Tibial nerve (tissue), 4 donors: ENCODE measurements at regions not wholly inside any gene's neighbourhood (a gene's known extent, or its start where the extent isn't known, plus 50 kb on each side); places are given as distances from the start of the nearest gene placed in this dataset.

Experiments
- EP300 ChIP-seq, 2 donors: sonication (generic); formaldehyde crosslinking; IDR thresholded peaks; one replicate each; pipeline ENCODE4 v1.6.1; 2017; ENCODE audit warnings: antibody characterized with exemption in 2 of 2, mild to moderate bottlenecking in 1 of 2
- TF ChIP-seq, protein P1 (sequence below), 5 experiments: fragments of 200-600 bp in 3 of 5; fragments of 450-650 bp in 2 of 5; sonication (generic) in 3 of 5; IDR thresholded peaks; one replicate each; pipeline ENCODE4 v1.5.1; 2016 to 2019; ENCODE audit warnings: antibody characterized with exemption in 5 of 5, mild to moderate bottlenecking in 3 of 5, moderate library complexity in 2 of 5

DNA sequence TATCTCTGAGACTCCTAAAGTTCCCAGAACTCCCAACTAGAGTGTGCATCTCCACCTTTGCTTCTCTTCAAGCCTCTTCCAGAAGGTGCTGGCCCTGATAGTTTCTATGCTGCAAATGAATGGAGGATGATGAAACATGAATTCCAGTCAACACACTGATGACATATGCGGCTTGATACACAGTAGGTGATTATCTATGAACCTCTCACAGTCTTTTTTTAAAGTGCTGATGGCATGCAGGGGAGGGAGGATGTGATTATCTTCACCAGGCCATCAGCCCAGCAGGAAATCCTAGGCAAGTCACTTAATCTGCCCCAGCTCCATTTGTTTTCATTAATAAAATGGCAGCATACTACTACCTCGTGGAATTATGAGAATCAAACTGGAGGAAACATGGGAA is 548.5 kb downstream of the SOX6 start:
- TF ChIP-seq, protein P1, sequence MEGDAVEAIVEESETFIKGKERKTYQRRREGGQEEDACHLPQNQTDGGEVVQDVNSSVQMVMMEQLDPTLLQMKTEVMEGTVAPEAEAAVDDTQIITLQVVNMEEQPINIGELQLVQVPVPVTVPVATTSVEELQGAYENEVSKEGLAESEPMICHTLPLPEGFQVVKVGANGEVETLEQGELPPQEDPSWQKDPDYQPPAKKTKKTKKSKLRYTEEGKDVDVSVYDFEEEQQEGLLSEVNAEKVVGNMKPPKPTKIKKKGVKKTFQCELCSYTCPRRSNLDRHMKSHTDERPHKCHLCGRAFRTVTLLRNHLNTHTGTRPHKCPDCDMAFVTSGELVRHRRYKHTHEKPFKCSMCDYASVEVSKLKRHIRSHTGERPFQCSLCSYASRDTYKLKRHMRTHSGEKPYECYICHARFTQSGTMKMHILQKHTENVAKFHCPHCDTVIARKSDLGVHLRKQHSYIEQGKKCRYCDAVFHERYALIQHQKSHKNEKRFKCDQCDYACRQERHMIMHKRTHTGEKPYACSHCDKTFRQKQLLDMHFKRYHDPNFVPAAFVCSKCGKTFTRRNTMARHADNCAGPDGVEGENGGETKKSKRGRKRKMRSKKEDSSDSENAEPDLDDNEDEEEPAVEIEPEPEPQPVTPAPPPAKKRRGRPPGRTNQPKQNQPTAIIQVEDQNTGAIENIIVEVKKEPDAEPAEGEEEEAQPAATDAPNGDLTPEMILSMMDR (IDR thresholded peaks at IDR 0.05): no peak
- TF ChIP-seq EP300 (IDR thresholded peaks at IDR 0.05): no peak
